Uterus (tissue), 2 donors: ENCODE measurements at regions not wholly inside any gene's neighbourhood (a gene's known extent, or its start where the extent isn't known, plus 50 kb on each side); places are given as distances from the start of the nearest gene placed in this dataset.

ENCODE experiments used
- CTCF ChIP-seq, 4 experiments: fragments of 200-600 bp in 2 of 4; fragments of 450-650 bp in 2 of 4; sonication (generic) in 2 of 4; IDR thresholded peaks; one replicate each; pipeline ENCODE4 v1.5.1; 2016 to 2019; ENCODE audit warnings: antibody characterized with exemption in 4 of 4, mild to moderate bottlenecking in 2 of 4, moderate library complexity in 1 of 4
- POLR2A ChIP-seq, 2 donors: fragments of 450-650 bp; IDR thresholded peaks; one replicate each; pipeline ENCODE4 v1.6.1; 2016; ENCODE audit warnings: antibody characterized with exemption in 2 of 2, mild to moderate bottlenecking in 1 of 2, moderate library complexity in 1 of 2

GRCh38 chr14:28143316-28143715 is 623.3 kb upstream of the FOXG1 start:
- no peak for TF ChIP-seq CTCF (IDR thresholded peaks at IDR 0.05)
- TF ChIP-seq POLR2A (IDR thresholded peaks at IDR 0.05): no peak
